BE2C (cell line): ENCODE measurements at regions not wholly inside any gene's neighbourhood (a gene's known extent, or its start where the extent isn't known, plus 50 kb on each side); places are given as distances from the start of the nearest gene placed in this dataset.

Experiments used
- DNase-seq: peaks from one replicate; pipeline ENCODE4 v3.0.0-alpha.2; 2020
- H3K27me3 ChIP-seq: fragments of 250-450 bp; sonication (Bioruptor Pico); 2 replicates; pipeline ENCODE4 v1.5.1; 2020; ENCODE audit warnings: mild to moderate bottlenecking
- H3K36me3 ChIP-seq: fragments of 250-450 bp; sonication (Bioruptor Pico); 2 replicates; pipeline ENCODE4 v1.5.1; 2020; ENCODE audit warnings: mild to moderate bottlenecking
- H3K4me1 ChIP-seq: fragments of 250-450 bp; sonication (Bioruptor Pico); 2 replicates; pipeline ENCODE4 v1.5.1; 2020
- H3K4me3 ChIP-seq: 2 replicates; pipeline ENCODE4 v1.5.1; 2011; ENCODE audit warnings: low read depth, low read length
- H3K9me3 ChIP-seq: fragments of 250-450 bp; sonication (Bioruptor Pico); 2 replicates; pipeline ENCODE4 v1.5.1; 2020
- TF ChIP-seq, protein P1 (sequence below): IDR thresholded peaks from 2 replicates; pipeline ENCODE4 v1.5.1; 2012; ENCODE audit warnings: mild to moderate bottlenecking, low read depth, low read length

DNA sequence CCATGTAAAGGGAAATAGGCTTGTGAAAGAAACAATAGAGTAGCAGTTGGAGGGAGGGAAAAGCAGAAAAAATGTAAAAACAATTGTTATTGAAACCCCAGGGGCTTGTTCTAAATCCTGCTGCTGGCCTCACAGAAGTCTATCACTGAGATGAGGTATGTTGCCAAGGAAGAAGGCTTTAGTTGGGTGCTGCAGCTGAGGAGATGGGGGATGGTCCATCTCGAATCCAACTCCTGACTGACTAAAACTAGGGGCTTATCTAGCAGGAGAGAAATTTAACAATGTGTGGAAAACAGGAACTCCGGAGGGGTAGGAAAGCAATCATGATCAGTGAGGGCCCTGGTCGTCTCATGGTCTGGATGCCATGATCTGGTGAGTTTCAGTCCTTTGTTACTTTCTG lies 225.0 kb upstream of the EXOC2 start:
- Histone ChIP-seq H3K4me3 (no peak overlapping the region), H3K9me3 (no peaks in the 10 kb centered on the region), H3K27me3 (no peaks in the 10 kb centered on the region), H3K4me1 (no peaks in the 10 kb centered on the region), H3K36me3 (no peaks in the 10 kb centered on the region)
- DNase-seq = no peak
- TF ChIP-seq, protein P1, sequence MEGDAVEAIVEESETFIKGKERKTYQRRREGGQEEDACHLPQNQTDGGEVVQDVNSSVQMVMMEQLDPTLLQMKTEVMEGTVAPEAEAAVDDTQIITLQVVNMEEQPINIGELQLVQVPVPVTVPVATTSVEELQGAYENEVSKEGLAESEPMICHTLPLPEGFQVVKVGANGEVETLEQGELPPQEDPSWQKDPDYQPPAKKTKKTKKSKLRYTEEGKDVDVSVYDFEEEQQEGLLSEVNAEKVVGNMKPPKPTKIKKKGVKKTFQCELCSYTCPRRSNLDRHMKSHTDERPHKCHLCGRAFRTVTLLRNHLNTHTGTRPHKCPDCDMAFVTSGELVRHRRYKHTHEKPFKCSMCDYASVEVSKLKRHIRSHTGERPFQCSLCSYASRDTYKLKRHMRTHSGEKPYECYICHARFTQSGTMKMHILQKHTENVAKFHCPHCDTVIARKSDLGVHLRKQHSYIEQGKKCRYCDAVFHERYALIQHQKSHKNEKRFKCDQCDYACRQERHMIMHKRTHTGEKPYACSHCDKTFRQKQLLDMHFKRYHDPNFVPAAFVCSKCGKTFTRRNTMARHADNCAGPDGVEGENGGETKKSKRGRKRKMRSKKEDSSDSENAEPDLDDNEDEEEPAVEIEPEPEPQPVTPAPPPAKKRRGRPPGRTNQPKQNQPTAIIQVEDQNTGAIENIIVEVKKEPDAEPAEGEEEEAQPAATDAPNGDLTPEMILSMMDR = no peak

DNA sequence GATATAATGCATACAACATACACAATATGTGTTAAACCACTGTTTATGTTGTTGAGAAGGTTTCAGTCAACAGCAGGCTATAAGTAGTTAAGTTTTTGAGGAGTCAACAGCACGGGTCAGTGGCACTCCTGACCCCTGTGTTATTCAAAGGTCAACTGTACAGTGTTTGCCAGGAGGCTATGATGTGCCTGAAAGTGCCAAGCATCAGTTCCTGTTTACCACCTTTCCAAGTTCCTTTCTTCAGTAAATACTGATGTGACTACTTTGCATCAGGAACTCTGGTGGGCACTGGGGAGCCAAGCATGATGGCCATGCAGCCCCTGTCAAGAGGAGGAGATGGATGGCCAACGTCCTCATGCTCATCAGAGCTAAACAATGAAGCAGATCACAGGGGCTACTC lies 224.4 kb upstream of the EXOC2 start:
- TF ChIP-seq, protein P1 = no peak
- no peak for DNase-seq
- Histone ChIP-seq H3K36me3 (no peaks in the 10 kb centered on the region), H3K27me3 (no peaks in the 10 kb centered on the region), H3K9me3 (no peaks in the 10 kb centered on the region), H3K4me1 (no peaks in the 10 kb centered on the region), H3K4me3 (no peak overlapping the region)

DNA sequence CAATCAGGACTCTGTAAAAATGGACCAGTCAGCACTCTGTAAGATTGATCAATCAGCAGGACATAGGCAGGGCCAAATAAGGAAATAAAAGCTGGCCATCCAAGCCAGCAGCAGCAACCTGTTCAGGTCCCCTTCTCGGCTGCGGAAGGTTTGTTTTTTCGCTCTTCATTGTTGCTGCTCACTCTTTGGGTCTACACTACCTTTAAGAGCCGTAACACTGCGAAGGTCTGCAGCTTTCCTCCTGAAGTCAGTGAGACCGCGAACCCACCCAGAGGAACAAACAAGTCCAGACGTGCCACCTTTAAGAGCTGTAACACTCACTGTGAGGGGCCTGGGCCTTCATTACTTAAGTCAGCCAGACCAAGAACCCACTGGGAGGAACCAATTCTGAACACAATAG lies 223.2 kb upstream of the EXOC2 start:
- Histone ChIP-seq H3K4me1 (no peaks in the 10 kb centered on the region), H3K4me3 (no peak overlapping the region), H3K36me3 (no peaks in the 10 kb centered on the region), H3K9me3 (no peaks in the 10 kb centered on the region), H3K27me3 (no peaks in the 10 kb centered on the region)
- no peak for DNase-seq
- TF ChIP-seq, protein P1 = no peak

DNA sequence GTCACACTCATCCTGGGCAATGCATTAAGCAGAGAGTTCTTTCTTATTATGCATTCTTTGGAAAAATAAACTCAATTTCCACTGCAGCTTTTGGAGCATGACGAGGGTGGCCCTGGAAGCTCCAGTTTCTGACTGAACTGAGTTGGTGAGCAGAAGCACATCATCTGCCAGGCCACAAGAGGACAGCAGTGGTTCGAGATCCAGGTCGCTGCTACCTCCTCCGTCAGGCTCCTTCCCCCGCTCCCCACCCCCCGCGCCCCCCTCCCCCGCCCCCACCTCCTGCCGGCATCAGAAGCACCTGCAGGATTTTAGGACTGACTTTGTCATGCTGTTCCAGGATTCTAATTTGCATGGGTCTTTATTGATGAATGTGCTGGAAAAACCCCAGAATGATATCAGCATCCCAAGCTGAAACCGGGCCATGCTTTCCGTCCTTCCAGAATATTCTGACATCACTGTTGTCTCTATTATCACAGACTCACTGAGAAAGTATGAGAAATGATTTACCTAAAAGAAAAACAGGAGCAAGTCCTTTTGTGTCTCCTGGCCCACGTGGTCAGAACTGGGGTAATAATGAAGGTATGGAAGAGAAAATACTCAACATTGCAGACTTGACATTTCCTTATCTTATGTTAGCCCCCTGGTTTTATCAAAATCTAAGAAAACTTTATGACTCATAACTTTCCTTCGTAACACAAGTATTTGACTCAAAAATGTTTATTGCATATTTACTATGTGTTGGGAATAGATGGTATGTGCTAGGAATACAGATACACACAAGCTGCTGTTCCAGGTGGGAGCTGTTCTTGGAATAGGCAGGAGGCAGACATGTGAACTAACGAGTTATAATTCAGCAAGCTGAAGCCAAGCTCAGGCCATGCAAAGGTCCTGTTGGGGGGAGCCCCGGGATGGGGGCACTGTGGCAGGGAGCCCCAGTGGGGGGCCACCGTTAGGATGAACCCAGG lies 220.2 kb upstream of the EXOC2 start:
- Histone ChIP-seq H3K27me3 (no peaks in the 10 kb centered on the region), H3K36me3 (no peaks in the 10 kb centered on the region), H3K9me3 (no peaks in the 10 kb centered on the region), H3K4me3 (no peak overlapping the region), H3K4me1 (no peaks in the 10 kb centered on the region)
- DNase-seq = no peak
- TF ChIP-seq, protein P1 = no peak

DNA sequence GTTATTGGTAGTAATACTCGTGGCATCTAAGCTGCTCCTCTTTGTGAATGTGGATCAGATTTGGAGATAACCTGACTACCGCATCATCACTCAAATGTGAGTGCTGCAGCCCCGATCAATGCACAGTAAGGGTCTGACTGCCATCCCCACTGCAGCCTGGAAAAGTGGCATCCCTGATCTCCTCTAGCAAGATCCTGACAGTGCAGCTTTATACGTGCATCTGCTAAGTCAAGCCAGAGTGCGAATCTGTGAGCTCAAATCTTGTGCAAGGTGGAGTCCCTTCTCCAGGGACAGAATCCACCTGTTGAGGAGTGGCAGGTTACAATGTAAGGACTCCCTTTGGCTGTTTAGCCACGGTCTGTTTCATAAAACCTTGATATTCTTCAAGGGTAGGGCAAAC lies 215.0 kb upstream of the EXOC2 start:
- TF ChIP-seq, protein P1 = no peak
- Histone ChIP-seq H3K4me3 (no peak overlapping the region), H3K27me3 (no peaks in the 10 kb centered on the region), H3K4me1 (no peaks in the 10 kb centered on the region), H3K36me3 (no peaks in the 10 kb centered on the region), H3K9me3 (no peaks in the 10 kb centered on the region)
- no peak for DNase-seq

DNA sequence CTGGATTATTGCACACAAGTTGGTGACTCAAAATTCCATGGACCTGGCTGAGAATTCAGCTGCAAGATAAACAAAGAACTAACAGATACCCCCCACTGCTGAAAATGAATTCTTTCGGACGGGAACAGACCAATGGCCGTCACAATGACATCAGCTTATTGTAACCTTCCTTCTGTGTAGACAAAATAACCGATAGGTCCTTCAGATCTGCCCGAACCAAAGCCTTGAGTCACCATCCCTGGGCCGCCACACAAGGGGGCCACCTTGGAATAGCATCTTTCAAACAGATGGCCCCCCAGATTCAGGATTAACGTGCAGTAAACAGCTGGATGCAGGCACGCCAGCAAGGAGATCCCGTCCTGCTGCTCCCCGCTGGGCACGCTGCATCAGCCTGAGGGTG lies 214.0 kb upstream of the EXOC2 start:
- no peaks in the 10 kb centered on the region for H3K36me3 ChIP-seq
- TF ChIP-seq, protein P1 = no peak
- no peaks in the 10 kb centered on the region for H3K9me3 ChIP-seq
- no peak for DNase-seq
- H3K27me3 ChIP-seq = no peaks in the 10 kb centered on the region
- no peaks in the 10 kb centered on the region for H3K4me1 ChIP-seq
- no peak overlapping the region for H3K4me3 ChIP-seq
